ENCODE measurements at regions not wholly inside any gene's neighbourhood (a gene's known extent, or its start where the extent isn't known, plus 50 kb on each side); places are given as distances from the start of the nearest gene placed in this dataset.
"Not testable (repeated sequence)": the region's sequence is repeated elsewhere in the genome, so short reads cannot be mapped to it uniquely, and the experiment has no call there.

- DNase-seq (ENCODE audit: low spot score) = peak; percentile 49
Observed at GRCh38 chrX:77160301-77160700, 286.9 kb upstream of the FGF16 start.

DNA sequence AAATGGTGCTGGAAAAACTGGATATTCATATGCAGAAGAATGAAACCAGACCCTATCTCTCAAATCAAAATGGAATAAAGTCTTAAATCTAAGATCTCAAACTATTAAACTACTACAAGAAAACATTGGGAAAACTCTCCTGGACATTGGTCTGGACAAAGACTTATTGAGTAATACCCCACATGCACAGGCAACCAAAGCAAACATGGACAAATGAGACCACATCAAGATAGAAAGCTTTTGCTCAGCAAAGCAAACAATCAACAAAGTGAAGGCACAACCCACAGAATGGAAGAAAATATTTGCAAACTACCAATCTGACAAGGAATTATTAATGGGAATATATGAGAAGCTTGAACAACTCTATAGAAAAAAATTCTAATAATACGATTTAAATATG, 284.4 kb upstream of the FGF16 start:
- no peak for DNase-seq (ENCODE audit: low spot score)

DNA sequence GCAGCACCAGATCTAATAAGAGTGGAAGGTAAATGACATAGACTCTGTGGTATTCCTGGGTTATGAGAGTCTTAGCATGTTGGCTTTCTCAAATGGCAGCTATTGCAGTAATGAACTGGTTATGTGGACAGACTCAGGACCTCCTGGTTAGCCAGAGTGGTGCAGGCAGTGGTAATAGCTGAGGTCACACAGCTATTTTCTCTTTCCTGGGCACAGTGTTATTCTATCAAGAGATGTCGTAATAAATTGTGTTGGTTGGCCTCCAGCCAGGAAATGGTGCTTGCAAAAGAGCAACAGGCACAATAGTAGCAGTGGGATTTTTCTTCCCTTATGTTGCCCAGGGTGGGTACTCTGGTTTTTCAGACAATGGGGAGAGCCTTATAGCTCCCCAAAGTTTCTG, 279.2 kb upstream of the FGF16 start:
- no peak for DNase-seq (ENCODE audit: low spot score)

GRCh38 chrX:77174680-77175519, 272.3 kb upstream of the FGF16 start:
- no peak for DNase-seq (ENCODE audit: low spot score)

GRCh38 chrX:77200663-77201062, 246.5 kb upstream of the FGF16 start:
- DNase-seq (ENCODE audit: low spot score) = no peak

GRCh38 chrX:77223046-77223445, 224.1 kb upstream of the FGF16 start:
- no peak for DNase-seq (ENCODE audit: low spot score)

- no peak for DNase-seq (ENCODE audit: low spot score)
Observed at GRCh38 chrX:77264490-77264889, 182.7 kb upstream of the FGF16 start.

DNA sequence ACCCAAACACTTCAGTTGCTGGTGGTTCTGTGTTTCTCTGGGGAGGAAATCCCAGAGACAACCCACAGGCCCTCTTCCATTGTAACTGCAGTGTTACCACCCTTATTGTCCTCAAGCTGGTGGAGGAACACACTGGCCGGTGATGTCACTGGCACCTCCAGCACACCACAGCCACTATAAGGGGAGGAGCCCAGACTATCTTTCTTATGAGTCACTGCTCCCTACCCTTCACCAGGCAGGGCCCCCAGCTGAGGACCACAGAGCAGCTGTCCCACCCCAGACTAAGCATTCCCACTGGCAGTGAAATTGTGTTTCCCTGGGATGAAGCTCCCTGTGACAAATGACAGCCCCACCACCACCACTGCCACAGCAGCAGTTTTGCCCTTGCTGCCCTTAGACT, 171.8 kb upstream of the FGF16 start:
- no peak for DNase-seq (ENCODE audit: low spot score)

- no peak for DNase-seq (ENCODE audit: low spot score)
Observed at GRCh38 chrX:77276742-77277141, 170.4 kb upstream of the FGF16 start.

DNA sequence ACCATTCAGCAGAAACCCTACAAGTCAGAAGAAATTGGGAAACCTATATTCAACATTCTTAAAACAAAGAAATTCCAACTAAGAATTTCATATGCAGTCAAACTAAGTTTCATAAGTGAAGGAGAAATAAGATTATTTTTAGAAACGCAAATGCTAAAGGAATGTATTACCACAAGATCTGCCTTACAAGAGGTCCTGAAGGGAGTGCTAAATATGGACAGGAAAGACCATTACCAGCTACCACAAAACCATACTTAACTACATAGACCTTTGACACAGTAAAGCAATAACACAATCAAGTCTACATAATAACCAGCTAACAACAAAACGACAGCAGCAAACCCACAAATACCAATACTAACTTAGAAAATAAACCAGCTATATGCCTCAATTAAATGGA, 169.3 kb upstream of the FGF16 start:
- DNase-seq (ENCODE audit: low spot score) = no peak

DNA sequence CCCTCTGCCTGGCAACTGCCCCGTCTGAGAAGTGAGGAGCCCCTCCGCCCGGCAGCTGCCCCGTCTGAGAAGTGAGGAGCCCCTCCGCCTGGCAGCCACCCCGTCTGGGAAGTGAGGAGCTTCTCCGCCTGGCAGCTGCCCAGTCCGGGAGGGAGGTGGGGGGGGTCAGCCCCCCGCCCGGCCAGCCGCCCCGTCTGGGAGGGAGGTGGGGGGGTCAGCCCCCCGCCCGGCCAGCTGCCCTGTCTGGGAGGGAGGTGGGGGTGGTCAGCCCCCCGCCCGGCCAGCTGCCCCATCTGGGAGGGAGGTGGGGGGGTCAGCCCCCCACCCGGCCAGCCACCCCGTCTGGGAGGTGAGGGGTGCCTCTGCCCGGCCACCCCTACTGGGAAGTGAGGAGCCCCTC, 167.8 kb upstream of the FGF16 start:
- DNase-seq (ENCODE audit: low spot score) = not testable (repeated sequence)

DNA sequence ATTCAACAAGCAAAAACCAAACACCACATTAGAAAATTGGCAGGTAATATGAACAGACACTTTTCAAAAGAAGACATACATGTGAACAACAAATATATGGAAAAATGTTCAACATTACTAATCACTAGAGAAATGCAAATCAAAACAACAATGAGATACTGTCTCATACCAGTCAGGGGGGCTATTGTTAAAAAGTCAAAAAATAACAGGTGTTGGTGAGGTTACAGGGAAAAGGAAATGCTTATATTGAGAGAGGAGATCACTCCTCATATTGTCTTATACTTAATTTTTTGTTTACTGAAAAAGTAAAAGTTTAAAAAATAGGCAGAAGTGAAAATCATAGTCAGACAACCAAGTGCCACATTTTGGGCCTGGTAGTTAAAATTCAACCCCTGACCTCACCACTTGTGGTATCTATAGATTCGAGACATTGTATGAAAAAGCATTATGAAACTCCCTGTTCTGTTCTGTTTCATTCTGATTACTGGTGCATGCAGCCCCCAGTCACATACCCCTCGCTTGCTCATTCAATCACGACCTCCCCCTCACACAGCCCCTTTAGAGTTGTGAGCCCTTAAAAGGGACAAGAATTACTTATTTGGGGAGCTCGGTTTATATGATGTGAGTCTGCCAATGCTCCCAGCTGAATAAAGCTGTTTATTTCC, 153.7 kb upstream of the FGF16 start:
- DNase-seq (ENCODE audit: low spot score) = no peak

GRCh38 chrX:77298296-77298695, 148.9 kb upstream of the FGF16 start:
- DNase-seq (ENCODE audit: low spot score) = no peak

DNA sequence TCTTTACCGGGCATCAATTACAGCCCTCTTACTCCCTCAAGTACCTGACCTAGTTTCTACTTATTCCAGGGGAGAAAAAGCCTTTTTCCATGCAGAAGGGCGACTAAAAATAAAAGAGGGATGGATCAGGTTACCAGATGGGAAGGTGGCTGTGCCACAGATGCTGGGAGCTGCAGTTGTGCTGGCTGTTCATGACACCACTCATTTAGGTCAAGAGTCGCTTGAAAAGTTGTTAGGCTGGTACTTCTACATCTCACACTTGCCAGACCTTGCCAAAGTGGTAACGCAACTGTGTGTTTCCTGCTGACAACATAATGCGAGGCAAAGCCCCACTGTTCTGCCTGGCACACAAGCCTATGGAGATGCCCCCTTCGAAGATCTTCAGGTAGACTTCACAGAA, 148.4 kb upstream of the FGF16 start:
- no peak for DNase-seq (ENCODE audit: low spot score)

GRCh38 chrX:77299549-77299948, 147.6 kb upstream of the FGF16 start:
- no peak for DNase-seq (ENCODE audit: low spot score)

- no peak for DNase-seq (ENCODE audit: low spot score)
Observed at GRCh38 chrX:77342004-77342403, 105.2 kb upstream of the FGF16 start.

DNA sequence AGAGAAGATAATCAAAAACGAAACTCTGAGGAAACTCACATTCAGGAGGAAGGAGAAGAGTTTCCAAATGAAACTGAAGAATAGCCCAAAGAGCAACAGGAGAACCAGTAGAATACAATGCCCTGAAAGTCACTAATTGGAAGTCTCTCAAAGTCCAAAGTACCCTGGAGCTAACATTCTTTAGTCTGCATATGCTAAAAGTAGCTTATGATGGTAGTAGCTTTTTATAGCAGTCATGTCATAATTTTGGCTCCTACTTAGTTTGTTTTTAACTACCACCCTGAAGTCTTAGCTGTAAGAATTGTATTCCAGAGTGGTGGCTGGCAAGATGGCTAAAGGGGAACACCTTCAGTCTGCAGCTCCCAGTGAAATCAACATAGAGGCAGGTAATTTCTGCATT, 100.3 kb upstream of the FGF16 start:
- DNase-seq (ENCODE audit: low spot score) = no peak

DNA sequence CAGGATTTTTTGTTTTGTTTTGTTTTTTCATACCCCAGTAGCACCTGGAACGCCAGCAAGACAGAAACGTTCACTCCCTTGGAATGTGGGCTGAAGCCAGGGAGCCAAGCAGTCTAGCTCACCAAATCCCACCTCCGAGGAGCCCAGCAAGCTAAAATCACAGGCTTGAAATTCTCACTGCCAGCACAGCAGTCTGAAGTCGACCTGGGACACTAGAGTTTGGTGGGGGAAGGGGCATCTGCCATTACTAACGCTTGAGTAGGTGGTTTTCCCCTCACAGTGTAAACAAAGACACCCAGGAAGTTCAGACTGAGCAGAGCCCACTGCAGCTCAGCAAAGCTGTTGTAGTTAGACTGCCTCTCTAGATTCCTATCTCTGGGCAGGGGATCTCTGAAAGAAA, 99.6 kb upstream of the FGF16 start:
- no peak for DNase-seq (ENCODE audit: low spot score)

DNA sequence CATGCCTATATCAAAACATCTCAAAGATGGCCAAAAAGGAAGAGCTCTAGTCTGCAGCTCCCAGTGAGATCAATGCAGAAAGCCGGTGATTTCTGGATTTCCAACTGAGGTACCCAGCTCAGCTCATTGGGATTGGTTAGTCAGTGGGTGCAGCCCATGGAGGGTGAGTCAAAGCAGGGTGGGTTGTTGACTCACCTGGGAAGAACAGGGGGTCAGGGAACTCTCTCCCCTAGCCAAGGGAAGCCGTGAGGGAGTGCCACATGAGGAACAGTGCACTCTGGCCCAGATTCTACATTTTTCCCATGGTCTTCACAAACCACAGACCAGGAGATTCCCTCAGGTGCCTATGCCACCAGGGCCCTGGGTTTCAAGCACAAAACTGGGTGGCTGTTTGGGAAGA, 57.3 kb upstream of the FGF16 start:
- DNase-seq (ENCODE audit: low spot score) = no peak

DNA sequence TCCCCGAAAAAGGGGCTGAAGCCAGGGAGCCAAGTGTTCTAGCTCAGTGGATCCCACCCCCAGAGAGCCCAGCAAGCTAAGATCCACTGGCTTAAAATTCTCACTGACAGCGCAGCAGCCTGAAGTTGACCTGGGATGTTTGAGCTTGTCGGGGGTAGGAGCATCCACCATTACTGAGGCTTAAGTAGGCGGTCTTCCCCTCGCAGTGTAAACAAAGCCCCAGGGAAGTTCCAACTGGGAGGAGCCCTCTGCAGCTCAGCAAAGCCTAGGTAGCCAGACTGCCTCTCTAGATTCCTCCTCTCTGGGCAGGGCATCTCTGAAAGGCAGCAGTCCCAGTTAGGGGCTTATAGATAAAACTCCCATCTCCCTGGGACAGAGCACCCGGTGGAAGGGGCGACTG, 56.8 kb upstream of the FGF16 start:
- not testable (repeated sequence) for DNase-seq (ENCODE audit: low spot score)

DNA sequence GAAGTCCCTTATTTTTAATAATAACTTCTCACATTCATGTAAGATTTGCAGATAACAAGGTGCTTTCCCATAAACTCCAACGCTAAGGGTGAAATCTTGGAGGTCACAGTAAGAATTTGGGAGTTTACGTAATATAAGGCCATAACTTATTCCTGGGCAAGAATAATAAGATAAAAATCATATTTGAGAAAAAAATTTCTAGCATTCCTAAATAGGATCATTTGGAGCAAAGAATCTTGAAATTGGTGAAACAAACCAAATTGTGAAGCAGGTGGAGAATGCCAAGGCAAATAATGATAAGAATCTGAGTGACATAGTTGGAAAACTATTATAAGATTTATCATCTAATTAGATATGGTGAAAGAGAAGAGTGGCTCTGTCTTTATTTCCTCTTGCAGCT, 50.4 kb upstream of the FGF16 start:
- no peak for DNase-seq (ENCODE audit: low spot score)
